ENCODE measurements at regions not wholly inside any gene's neighbourhood (a gene's known extent, or its start where the extent isn't known, plus 50 kb on each side); places are given as distances from the start of the nearest gene placed in this dataset.

GRCh38 chr3:89690646-89691045 is 583.2 kb downstream of the EPHA3 start:
- TF ChIP-seq EZH2 (IDR thresholded peaks at IDR 0.05; ENCODE audit: borderline replicate concordance, insufficient read depth, low read depth, low read length, poor library complexity, severe bottlenecking), result no peak
- TF ChIP-seq CTCF (IDR thresholded peaks at IDR 0.05), result no peak
- Mint-ChIP-seq H3K4me1 (no peaks in the 10 kb centered on the region), H3K4me3 (no peak overlapping the region), H3K9me3 (ENCODE audit: insufficient read depth) (no peaks in the 10 kb centered on the region), H3K27ac (no peak overlapping the region), H3K27me3 (no peaks in the 10 kb centered on the region)
- CTCF ChIA-PET, result no interaction called here
- intact Hi-C loops (cut with micrococcal nuclease), result no loop called here
- no peaks in the 10 kb centered on the region for H4K20me1 ChIP-seq (ENCODE audit: control insufficient read depth, insufficient read depth, low read length, poor library complexity, severe bottlenecking)
- ATAC-seq (ENCODE audit: low read depth), result no peak
- POLR2A ChIA-PET, result no interaction called here
- no peaks in the 10 kb centered on the region for H3K36me3 ChIP-seq (replicated peaks in 1 of 2; ENCODE audit: control extremely low read depth in 1 of 2, control insufficient read depth in 1 of 2, extremely low read depth in 1 of 2, insufficient read depth in 2 of 2, low read length in 1 of 2)
- WGBS (ENCODE audit: insufficient coverage), result 86% methylated on average over 1 of the region's 2 CpGs
- H3K4me2 ChIP-seq (replicated peaks; ENCODE audit: low read depth, low read length, poor library complexity, severe bottlenecking), result no peak overlapping the region
- no peaks in the 10 kb centered on the region for H3K9me3 ChIP-seq (ENCODE audit: control extremely low read depth in 1 of 3, control insufficient read depth in 2 of 3, insufficient read depth in 1 of 3, low read length in 2 of 3)
- H2AFZ ChIP-seq (ENCODE audit: insufficient read depth, low read depth, low read length, poor library complexity, severe bottlenecking), result no peak overlapping the region
- H3K4me3 ChIP-seq (ENCODE audit: control extremely low read depth in 1 of 5, extremely low read depth in 1 of 5, insufficient read depth in 1 of 5, low read depth in 2 of 5, low read length in 4 of 5), result no peak overlapping the region
- no peaks in the 10 kb centered on the region for H3K4me1 ChIP-seq (ENCODE audit: control insufficient read depth in 2 of 2, insufficient read depth in 2 of 2, low read length in 2 of 2)
- DNase-seq, result no peak
- no peak overlapping the region for H3K27ac ChIP-seq (ENCODE audit: low read length in 2 of 2)
- no peaks in the 10 kb centered on the region for H3K27me3 ChIP-seq (replicated peaks in 1 of 4; ENCODE audit: control extremely low read depth in 1 of 4, control insufficient read depth in 3 of 4, insufficient read depth in 4 of 4, low read length in 3 of 4)
- no peaks in the 10 kb centered on the region for H3K79me2 ChIP-seq (ENCODE audit: control insufficient read depth, insufficient read depth, low read length)
- no peak overlapping the region for H3K9ac ChIP-seq (ENCODE audit: low read length)

- no peak overlapping the region for H3K4me2 ChIP-seq (replicated peaks; ENCODE audit: low read depth, low read length, poor library complexity, severe bottlenecking)
- H3K27me3 Mint-ChIP-seq, result no peaks in the 10 kb centered on the region
- no peaks in the 10 kb centered on the region for H3K4me1 Mint-ChIP-seq
- H3K4me3 Mint-ChIP-seq, result no peak overlapping the region
- peaks cover 0 to 3% (median 0%) of the 10 kb centered on the region in 3 donors for H3K9me3 ChIP-seq (ENCODE audit: control extremely low read depth in 1 of 3, control insufficient read depth in 2 of 3, insufficient read depth in 1 of 3, low read length in 2 of 3)
- no peaks in the 10 kb centered on the region for H3K36me3 ChIP-seq (replicated peaks in 1 of 2; ENCODE audit: control extremely low read depth in 1 of 2, control insufficient read depth in 1 of 2, extremely low read depth in 1 of 2, insufficient read depth in 2 of 2, low read length in 1 of 2)
- intact Hi-C loops (cut with micrococcal nuclease), result no loop called here
- no peaks in the 10 kb centered on the region for H3K79me2 ChIP-seq (ENCODE audit: control insufficient read depth, insufficient read depth, low read length)
- DNase-seq, result no peak
- no peak overlapping the region for H2AFZ ChIP-seq (ENCODE audit: insufficient read depth, low read depth, low read length, poor library complexity, severe bottlenecking)
- no peak overlapping the region for H3K4me3 ChIP-seq (ENCODE audit: control extremely low read depth in 1 of 5, extremely low read depth in 1 of 5, insufficient read depth in 1 of 5, low read depth in 2 of 5, low read length in 4 of 5)
- H3K9ac ChIP-seq (ENCODE audit: low read length), result no peak overlapping the region
- no peaks in the 10 kb centered on the region for H4K20me1 ChIP-seq (ENCODE audit: control insufficient read depth, insufficient read depth, low read length, poor library complexity, severe bottlenecking)
- CTCF ChIA-PET, result no interaction called here
- no peak for TF ChIP-seq EZH2 (IDR thresholded peaks at IDR 0.05; ENCODE audit: borderline replicate concordance, insufficient read depth, low read depth, low read length, poor library complexity, severe bottlenecking)
- TF ChIP-seq CTCF (IDR thresholded peaks at IDR 0.05), result no peak
- ATAC-seq (ENCODE audit: low read depth), result no peak
- POLR2A ChIA-PET, result no interaction called here
- no peaks in the 10 kb centered on the region for H3K27me3 ChIP-seq (replicated peaks in 1 of 4; ENCODE audit: control extremely low read depth in 1 of 4, control insufficient read depth in 3 of 4, insufficient read depth in 4 of 4, low read length in 3 of 4)
- WGBS (ENCODE audit: insufficient coverage), result no CpG with 5 or more reads among the region's 1 CpG
- H3K27ac ChIP-seq (ENCODE audit: low read length in 2 of 2), result no peak overlapping the region
- H3K4me1 ChIP-seq (ENCODE audit: control insufficient read depth in 2 of 2, insufficient read depth in 2 of 2, low read length in 2 of 2), result no peaks in the 10 kb centered on the region
- H3K9me3 Mint-ChIP-seq (ENCODE audit: insufficient read depth), result no peaks in the 10 kb centered on the region
- H3K27ac Mint-ChIP-seq, result no peak overlapping the region
Observed at GRCh38 chr3:89692601-89693000, 585.2 kb downstream of the EPHA3 start.
